OCI-LY7 (cell line): ENCODE measurements at regions not wholly inside any gene's neighbourhood (a gene's known extent, or its start where the extent isn't known, plus 50 kb on each side); places are given as distances from the start of the nearest gene placed in this dataset.

ENCODE experiments used
- BruUV-seq: library from RNA; stranded (reverse); fragments of 400-500 nt; replicated peaks from 2 replicates; lab custom pipeline; 2021; lab: Mats Ljungman, UMichigan
- CTCF ChIA-PET: fragments of 300-600 bp; sonication (Branson Sonifier 250); formaldehyde crosslinking; loops from one replicate; lab custom pipeline; 2022; ENCODE audit warnings: antibody characterized with exemption; ENCODE audit not compliant: unreplicated experiment; lab: Charles Lee
- POLR2A ChIA-PET: fragments of 300-600 bp; sonication (Branson Sonifier 250); formaldehyde crosslinking; loops from one replicate; lab custom pipeline; 2022; ENCODE audit warnings: antibody characterized with exemption; lab: Charles Lee
- DNase-seq: peaks from one replicate; pipeline ENCODE4 v3.0.0-alpha.2; 2015; ENCODE audit warnings: low spot score
- H2AFZ ChIP-seq: fragments of 200-600 bp; sonication (generic), shearing (Covaris generic); 2 replicates; pipeline ENCODE4 v1.6.1; 2014; ENCODE audit warnings: mild to moderate bottlenecking, antibody characterized with exemption, low read length, moderate library complexity
- H3K27ac ChIP-seq: fragments of 200-600 bp; sonication (generic); 2 replicates; pipeline ENCODE4 v1.5.1; 2014; ENCODE audit warnings: mixed run types, low read depth, mild to moderate bottlenecking, moderate library complexity, low read length, inconsistent platforms; ENCODE audit not compliant: poor library complexity, severe bottlenecking
- H3K36me3 ChIP-seq: fragments of 200-600 bp; sonication (generic); 2 replicates; pipeline ENCODE4 v1.6.1; 2014; ENCODE audit warnings: mild to moderate bottlenecking, antibody characterized with exemption, low read length, moderate library complexity, mixed read lengths; ENCODE audit not compliant: insufficient read depth
- H3K4me1 ChIP-seq: fragments of 200-600 bp; sonication (generic); 2 replicates; pipeline ENCODE4 v1.5.1; 2014; ENCODE audit warnings: mild to moderate bottlenecking, low read length; ENCODE audit not compliant: insufficient read depth, poor library complexity, severe bottlenecking
- H3K4me2 ChIP-seq: fragments of 200-600 bp; sonication (generic); 2 replicates; pipeline ENCODE4 v1.6.1; 2014; ENCODE audit warnings: mild to moderate bottlenecking, low read length
- H3K4me3 ChIP-seq: fragments of 200-600 bp; sonication (generic); 2 replicates; pipeline ENCODE4 v1.5.1; 2014; ENCODE audit warnings: mild to moderate bottlenecking, low read depth, low read length; ENCODE audit not compliant: poor library complexity, severe bottlenecking
- H3K79me2 ChIP-seq: fragments of 200-600 bp; sonication (generic); 2 replicates; pipeline ENCODE4 v1.6.1; 2016; ENCODE audit warnings: low read depth, mild to moderate bottlenecking, low read length, moderate library complexity, mixed read lengths; ENCODE audit not compliant: insufficient read depth
- H3K9me2 ChIP-seq: fragments of 200-600 bp; sonication (generic); 2 replicates; pipeline ENCODE4 v1.6.1; 2016; ENCODE audit warnings: mild to moderate bottlenecking, low read length, mixed read lengths; ENCODE audit not compliant: insufficient read depth
- H3K9me3 ChIP-seq: fragments of 200-600 bp; sonication (generic); 2 replicates; pipeline ENCODE4 v1.6.1; 2014; ENCODE audit warnings: mild to moderate bottlenecking, mixed run types, low read length, mixed read lengths
- H4K20me1 ChIP-seq: fragments of 200-600 bp; sonication (generic); 2 replicates; pipeline ENCODE4 v1.6.1; 2014; ENCODE audit warnings: mild to moderate bottlenecking, antibody characterized with exemption, low read length, moderate library complexity, mixed read lengths; ENCODE audit not compliant: insufficient read depth
- CTCF ChIP-seq: fragments of 200-600 bp; sonication (generic); conservative IDR thresholded peaks from 2 replicates; pipeline ENCODE4 v1.5.1; 2014; ENCODE audit warnings: mild to moderate bottlenecking, antibody characterized with exemption, low read length, moderate library complexity, mixed read lengths
- EZH2phosphoT487 ChIP-seq: fragments of 200-600 bp; sonication (generic); IDR thresholded peaks from 2 replicates; pipeline ENCODE4 v1.6.1; 2018; ENCODE audit warnings: low read depth, borderline replicate concordance, mild to moderate bottlenecking, mixed run types, antibody characterized with exemption, low read length, moderate library complexity, mixed read lengths
- intact Hi-C: fragments of 100-400 bp; cut with micrococcal nuclease; formaldehyde crosslinking; loops from one replicate; pipeline ENCODE4 v1.10.0; 2022; ENCODE audit not compliant: unreplicated experiment

- no peaks in the 10 kb centered on the region for H3K79me2 ChIP-seq
- H2AFZ ChIP-seq = no peak overlapping the region
- no peaks in the 10 kb centered on the region for H4K20me1 ChIP-seq
- no TSS peak for BruUV-seq
- CTCF ChIA-PET = no interaction called here
- intact Hi-C loops = no loop called here
- H3K9me3 ChIP-seq = no peaks in the 10 kb centered on the region
- TF ChIP-seq CTCF = no peak
- H3K4me1 ChIP-seq = no peaks in the 10 kb centered on the region
- H3K4me2 ChIP-seq = no peak overlapping the region
- no peak overlapping the region for H3K27ac ChIP-seq
- H3K4me3 ChIP-seq = no peak overlapping the region
- POLR2A ChIA-PET = no interaction called here
- no peaks in the 10 kb centered on the region for H3K36me3 ChIP-seq
- no peak for DNase-seq
- H3K9me2 ChIP-seq = no peaks in the 10 kb centered on the region
Observed at GRCh38 chr15:36108541-36108940, 470.9 kb upstream of the CDIN1 start.

DNA sequence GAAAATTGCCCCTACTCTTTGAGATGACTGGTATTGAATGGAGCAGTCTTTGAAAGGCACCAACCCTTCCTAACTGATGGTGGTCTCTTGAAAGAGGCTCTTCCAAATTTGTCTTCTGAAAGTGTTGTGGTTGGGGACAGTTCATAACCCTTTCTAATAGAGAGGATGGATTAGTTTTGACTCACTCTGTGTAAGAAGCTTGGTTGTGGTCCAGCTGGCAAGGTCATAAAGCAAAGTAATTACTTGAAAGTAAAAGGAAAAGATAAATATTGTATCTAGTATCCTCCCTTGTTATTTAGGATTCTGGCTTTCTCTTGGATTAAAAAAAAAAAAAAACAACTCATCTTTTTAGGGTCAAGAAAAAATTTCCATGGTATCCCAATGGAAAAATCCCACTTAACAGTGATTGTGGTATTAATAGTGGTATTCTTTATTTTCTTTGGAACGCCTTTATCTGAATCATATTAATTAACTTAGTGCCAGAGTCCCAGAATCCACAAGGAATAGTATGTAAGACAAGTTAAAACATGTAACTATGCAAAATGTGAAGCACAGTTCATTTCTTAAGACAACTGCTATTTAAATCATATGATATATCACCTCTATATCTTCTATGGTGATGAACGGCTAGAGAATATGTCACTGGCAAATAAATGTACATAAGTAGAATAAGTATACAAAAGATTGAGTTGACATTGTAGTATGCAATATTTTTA, 469.3 kb upstream of the CDIN1 start:
- Histone ChIP-seq H3K36me3 (no peaks in the 10 kb centered on the region), H4K20me1 (no peaks in the 10 kb centered on the region), H2AFZ (no peak overlapping the region), H3K79me2 (no peaks in the 10 kb centered on the region), H3K9me2 (no peaks in the 10 kb centered on the region), H3K4me1 (no peaks in the 10 kb centered on the region), H3K9me3 (no peaks in the 10 kb centered on the region), H3K4me3 (no peak overlapping the region), H3K27ac (no peak overlapping the region), H3K4me2 (no peak overlapping the region)
- no peak for DNase-seq
- ChIA-PET POLR2A (interaction anchor here (0.6 to 0.7 kb wide), 3 partner anchors 71 to 1039 kb away, joined by 3 read pairs; no protein-coding TSS in a partner anchor), CTCF (no interaction called here)
- BruUV-seq = no TSS peak
- intact Hi-C loops = no loop called here
- TF ChIP-seq CTCF (no peak), EZH2phosphoT487 (no peak)

DNA sequence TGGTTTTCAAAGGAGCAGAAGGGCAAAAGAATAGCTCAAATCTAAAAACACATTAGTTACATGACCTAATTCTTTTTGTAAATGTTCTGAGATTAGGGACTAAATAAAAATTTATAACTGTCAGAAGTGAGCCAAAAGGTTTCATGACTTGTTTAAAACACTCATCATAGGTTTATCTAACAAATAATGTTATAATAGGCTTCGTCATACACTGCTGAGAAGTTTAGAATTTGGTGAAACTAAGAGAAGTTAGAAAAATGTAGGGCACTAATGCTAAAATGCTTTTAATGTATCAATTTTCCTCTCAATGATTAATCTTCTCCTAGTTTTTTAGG, 468.8 kb upstream of the CDIN1 start:
- CTCF ChIA-PET = no interaction called here
- BruUV-seq = no TSS peak
- intact Hi-C loops = no loop called here

More for the DNA sequence above, 468.8 kb upstream of the CDIN1 start:
- TF ChIP-seq CTCF (no peak), EZH2phosphoT487 (no peak)
- no peak for DNase-seq
- Histone ChIP-seq H3K4me1 (no peaks in the 10 kb centered on the region), H3K4me3 (no peak overlapping the region), H3K4me2 (no peak overlapping the region), H3K9me2 (no peaks in the 10 kb centered on the region), H4K20me1 (no peaks in the 10 kb centered on the region), H3K27ac (no peak overlapping the region), H3K36me3 (no peaks in the 10 kb centered on the region), H3K79me2 (no peaks in the 10 kb centered on the region), H3K9me3 (no peaks in the 10 kb centered on the region), H2AFZ (no peak overlapping the region)
- POLR2A ChIA-PET = interaction anchor here (0.6 kb wide), 1 partner anchor 1040 kb away, joined by 3 read pairs; no protein-coding TSS in a partner anchor
